ENCODE measurements at regions not wholly inside any gene's neighbourhood (a gene's known extent, or its start where the extent isn't known, plus 50 kb on each side); places are given as distances from the start of the nearest gene placed in this dataset.
"Not testable (repeated sequence)": the region's sequence is repeated elsewhere in the genome, so short reads cannot be mapped to it uniquely, and the experiment has no call there.

DNA sequence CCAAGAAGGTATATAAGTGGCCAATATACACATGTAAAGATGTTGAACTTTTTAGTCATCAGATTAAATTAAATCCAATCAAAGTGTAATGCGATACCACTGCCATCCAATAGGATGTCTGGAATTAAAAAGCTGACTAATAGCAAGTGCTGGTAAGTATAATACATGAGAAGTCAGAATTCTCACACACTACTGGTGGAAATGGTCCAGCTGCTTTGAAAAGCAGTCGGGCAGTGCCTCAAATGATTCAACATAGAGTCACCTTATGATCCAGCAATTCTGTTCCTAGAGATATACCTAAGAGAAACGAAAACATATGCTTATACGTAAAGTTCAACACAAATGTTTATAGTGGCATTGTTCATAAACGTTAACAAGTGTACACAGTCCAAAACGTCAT lies 124.1 kb upstream of the MYT1L start:
- Histone ChIP-seq H3K9me3 (ENCODE audit: insufficient read depth, low read depth) (no peaks in the 10 kb centered on the region), H3K9me2 (ENCODE audit: insufficient read depth) (no peaks in the 10 kb centered on the region), H3K36me3 (ENCODE audit: low read depth) (no peaks in the 10 kb centered on the region), H3K4me3 (no peak overlapping the region), H3K27ac (no peak overlapping the region), H3F3A (ENCODE audit: insufficient read depth, low read depth) (no peaks in the 10 kb centered on the region), H3K4me2 (no peak overlapping the region), H3K4me1 (replicated peaks; ENCODE audit: insufficient read depth) (no peaks in the 10 kb centered on the region), H3K79me2 (ENCODE audit: low read depth) (no peaks in the 10 kb centered on the region), H2AFZ (no peak overlapping the region), H3K27me3 (ENCODE audit: insufficient read depth, low read depth) (peaks cover 20% of the 10 kb centered on the region), H4K20me1 (ENCODE audit: insufficient read depth) (no peaks in the 10 kb centered on the region)
- no TSS peak for BruUV-seq (replicated peaks)
- DNase-seq: no peak
- CTCF ChIA-PET: interaction anchor here (0.7 kb wide), 1 partner anchor 1106 kb away, joined by 7 read pairs; no protein-coding TSS in a partner anchor
- POLR2A ChIA-PET (ENCODE audit: unreplicated experiment): no interaction called here
- intact Hi-C loops (cut with micrococcal nuclease; ENCODE audit: unreplicated experiment): no loop called here
- TF ChIP-seq EZH2 (IDR thresholded peaks at IDR 0.05; ENCODE audit: low read depth) (no peak), CTCF (conservative IDR thresholded peaks at IDR 0.05) (no peak)

- H3K27ac ChIP-seq: no peak overlapping the region
- intact Hi-C loops (cut with micrococcal nuclease; ENCODE audit: unreplicated experiment): no loop called here
- peaks cover 2% of the 10 kb centered on the region; the same call in 1 of the 2 replicates for H3K27me3 ChIP-seq (ENCODE audit: insufficient read depth, low read depth)
- no peaks in the 10 kb centered on the region for H3F3A ChIP-seq (ENCODE audit: insufficient read depth, low read depth)
- ChIA-PET CTCF (no interaction called here), POLR2A (ENCODE audit: unreplicated experiment) (no interaction called here)
- H3K9me2 ChIP-seq (ENCODE audit: insufficient read depth): no peaks in the 10 kb centered on the region
- H4K20me1 ChIP-seq (ENCODE audit: insufficient read depth): no peaks in the 10 kb centered on the region
- H3K79me2 ChIP-seq (ENCODE audit: low read depth): no peaks in the 10 kb centered on the region
- H3K4me3 ChIP-seq: no peak overlapping the region
- TF ChIP-seq CTCF (conservative IDR thresholded peaks at IDR 0.05) (no peak), EZH2 (IDR thresholded peaks at IDR 0.05; ENCODE audit: low read depth) (no peak)
- H3K9me3 ChIP-seq (ENCODE audit: insufficient read depth, low read depth): no peaks in the 10 kb centered on the region
- DNase-seq: no peak
- BruUV-seq (replicated peaks): no TSS peak
- H3K36me3 ChIP-seq (ENCODE audit: low read depth): no peaks in the 10 kb centered on the region
- no peaks in the 10 kb centered on the region for H3K4me1 ChIP-seq (replicated peaks; ENCODE audit: insufficient read depth)
- H2AFZ ChIP-seq: no peak overlapping the region
- H3K4me2 ChIP-seq: no peak overlapping the region
Measured at GRCh38 chr2:2452961-2453360, 121.9 kb upstream of the MYT1L start.

GRCh38 chr2:2451275-2451674 lies 120.2 kb upstream of the MYT1L start:
- POLR2A ChIA-PET (ENCODE audit: unreplicated experiment); CTCF ChIA-PET; H3F3A ChIP-seq (ENCODE audit: insufficient read depth, low read depth): not testable (repeated sequence)

DNA sequence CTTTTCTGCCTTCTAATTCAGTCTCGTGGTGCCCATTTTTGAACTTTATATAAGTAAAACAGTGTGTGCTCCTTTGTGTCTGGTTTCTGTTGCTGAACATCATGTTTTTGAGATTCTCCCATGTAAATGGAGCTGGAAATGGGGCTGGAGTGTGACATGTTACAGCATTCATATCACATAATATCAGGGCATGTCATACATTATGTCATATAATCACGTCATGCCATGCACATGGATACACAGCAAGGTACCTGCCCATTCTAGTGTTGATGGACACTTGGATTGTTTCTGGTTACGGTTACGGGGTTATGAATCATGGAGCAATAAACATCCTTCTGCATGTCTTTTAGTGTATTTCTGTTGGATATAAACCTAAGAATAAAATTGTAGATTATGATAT lies 117.1 kb upstream of the MYT1L start:
- Histone ChIP-seq H3F3A (ENCODE audit: insufficient read depth, low read depth) (no peaks in the 10 kb centered on the region), H4K20me1 (ENCODE audit: insufficient read depth) (no peaks in the 10 kb centered on the region), H2AFZ (no peak overlapping the region), H3K9me2 (ENCODE audit: insufficient read depth) (no peaks in the 10 kb centered on the region), H3K4me2 (no peak overlapping the region), H3K79me2 (ENCODE audit: low read depth) (no peaks in the 10 kb centered on the region), H3K4me3 (no peak overlapping the region), H3K9me3 (ENCODE audit: insufficient read depth, low read depth) (no peaks in the 10 kb centered on the region), H3K27ac (no peak overlapping the region), H3K4me1 (replicated peaks; ENCODE audit: insufficient read depth) (no peaks in the 10 kb centered on the region), H3K36me3 (ENCODE audit: low read depth) (no peaks in the 10 kb centered on the region), H3K27me3 (ENCODE audit: insufficient read depth, low read depth) (no peaks in the 10 kb centered on the region)
- intact Hi-C loops (cut with micrococcal nuclease; ENCODE audit: unreplicated experiment): no loop called here
- no peak for TF ChIP-seq CTCF (conservative IDR thresholded peaks at IDR 0.05)
- TF ChIP-seq EZH2 (IDR thresholded peaks at IDR 0.05; ENCODE audit: low read depth): no peak
- no TSS peak for BruUV-seq (replicated peaks)
- no peak for DNase-seq
- ChIA-PET CTCF (no interaction called here), POLR2A (ENCODE audit: unreplicated experiment) (no interaction called here)

More at GRCh38 chr2:2451275-2451674, 120.2 kb upstream of the MYT1L start:
- H3K4me1 ChIP-seq (replicated peaks; ENCODE audit: insufficient read depth); DNase-seq; BruUV-seq (replicated peaks); H3K9me2 ChIP-seq (ENCODE audit: insufficient read depth); H3K27ac ChIP-seq; H4K20me1 ChIP-seq (ENCODE audit: insufficient read depth); H3K4me3 ChIP-seq; H2AFZ ChIP-seq; H3K9me3 ChIP-seq (ENCODE audit: insufficient read depth, low read depth); intact Hi-C loops (cut with micrococcal nuclease; ENCODE audit: unreplicated experiment); H3K27me3 ChIP-seq (ENCODE audit: insufficient read depth, low read depth); H3K4me2 ChIP-seq; H3K36me3 ChIP-seq (ENCODE audit: low read depth); H3K79me2 ChIP-seq (ENCODE audit: low read depth): not testable (repeated sequence)

All from PC-9 (cell line).